ENCODE measurements at regions not wholly inside any gene's neighbourhood (a gene's known extent, or its start where the extent isn't known, plus 50 kb on each side); places are given as distances from the start of the nearest gene placed in this dataset.

GRCh38 chr6:163883984-163884383 is 469.5 kb downstream of the QKI start:
- TF ChIP-seq CEBPB (IDR thresholded peaks at IDR 0.05) = no peak

GRCh38 chr6:163878698-163879097 is 464.2 kb downstream of the QKI start:
- TF ChIP-seq RAD21 (IDR thresholded peaks at IDR 0.05; ENCODE audit: low read depth) (no peak), TCF12 (IDR thresholded peaks at IDR 0.05; ENCODE audit: low read depth) (no peak), NFIC (IDR thresholded peaks at IDR 0.05) (no peak), TAF1 (IDR thresholded peaks at IDR 0.05; ENCODE audit: low read depth) (no peak)

GRCh38 chr6:163877877-163878639 is 463.5 kb downstream of the QKI start:
- TF ChIP-seq CEBPB (IDR thresholded peaks at IDR 0.05) (no peak), CREB1 (IDR thresholded peaks at IDR 0.05; ENCODE audit: low read depth) (no peak), ZBTB7A (IDR thresholded peaks at IDR 0.05; ENCODE audit: low read depth) (no peak), USF1 (IDR thresholded peaks at IDR 0.05) (no peak), RAD21 (IDR thresholded peaks at IDR 0.05; ENCODE audit: low read depth) (no peak), FOXM1 (IDR thresholded peaks at IDR 0.05; ENCODE audit: borderline replicate concordance, low read depth) (no peak), TAF1 (IDR thresholded peaks at IDR 0.05; ENCODE audit: low read depth) (no peak), EP300 (IDR thresholded peaks at IDR 0.05; ENCODE audit: borderline replicate concordance) (no peak), TCF12 (IDR thresholded peaks at IDR 0.05; ENCODE audit: low read depth) (no peak), REST (IDR thresholded peaks at IDR 0.05; ENCODE audit: low read depth) (no peak), TEAD4 (IDR thresholded peaks at IDR 0.05) (no peak), YY1 (IDR thresholded peaks at IDR 0.05; ENCODE audit: low read depth) (no peak)

GRCh38 chr6:163876391-163876790 is 461.9 kb downstream of the QKI start:
- TF ChIP-seq NFIC (IDR thresholded peaks at IDR 0.05) = no peak
- TF ChIP-seq EP300 (IDR thresholded peaks at IDR 0.05; ENCODE audit: borderline replicate concordance) = no peak
- TF ChIP-seq YY1 (IDR thresholded peaks at IDR 0.05; ENCODE audit: low read depth) = no peak

GRCh38 chr6:163874784-163875183 is 460.3 kb downstream of the QKI start:
- TF ChIP-seq CEBPB (IDR thresholded peaks at IDR 0.05) = no peak
- TF ChIP-seq NFIC (IDR thresholded peaks at IDR 0.05) = no peak
- no peak for TF ChIP-seq FOXM1 (IDR thresholded peaks at IDR 0.05; ENCODE audit: borderline replicate concordance, low read depth)
- TF ChIP-seq YY1 (IDR thresholded peaks at IDR 0.05; ENCODE audit: low read depth) = no peak
- TF ChIP-seq CREB1 (IDR thresholded peaks at IDR 0.05; ENCODE audit: low read depth) = no peak
- TF ChIP-seq TCF12 (IDR thresholded peaks at IDR 0.05; ENCODE audit: low read depth) = no peak
- TF ChIP-seq REST (IDR thresholded peaks at IDR 0.05; ENCODE audit: low read depth) = no peak
- no peak for TF ChIP-seq EP300 (IDR thresholded peaks at IDR 0.05; ENCODE audit: borderline replicate concordance)
- no peak for TF ChIP-seq USF1 (IDR thresholded peaks at IDR 0.05)
- TF ChIP-seq RAD21 (IDR thresholded peaks at IDR 0.05; ENCODE audit: low read depth) = no peak
- no peak for TF ChIP-seq TEAD4 (IDR thresholded peaks at IDR 0.05)
- TF ChIP-seq TAF1 (IDR thresholded peaks at IDR 0.05; ENCODE audit: low read depth) = no peak
- no peak for TF ChIP-seq MAX (IDR thresholded peaks at IDR 0.05)
- TF ChIP-seq EGR1 (IDR thresholded peaks at IDR 0.05) = no peak
- TF ChIP-seq ZBTB7A (IDR thresholded peaks at IDR 0.05; ENCODE audit: low read depth) = no peak

GRCh38 chr6:163872335-163872734 is 457.8 kb downstream of the QKI start:
- TF ChIP-seq CEBPB (IDR thresholded peaks at IDR 0.05) = no peak
- no peak for TF ChIP-seq EP300 (IDR thresholded peaks at IDR 0.05; ENCODE audit: borderline replicate concordance)
- TF ChIP-seq TEAD4 (IDR thresholded peaks at IDR 0.05) = no peak
- no peak for TF ChIP-seq REST (IDR thresholded peaks at IDR 0.05; ENCODE audit: low read depth)
- TF ChIP-seq CREB1 (IDR thresholded peaks at IDR 0.05; ENCODE audit: low read depth) = no peak
- TF ChIP-seq RAD21 (IDR thresholded peaks at IDR 0.05; ENCODE audit: low read depth) = no peak
- TF ChIP-seq TAF1 (IDR thresholded peaks at IDR 0.05; ENCODE audit: low read depth) = no peak
- TF ChIP-seq EGR1 (IDR thresholded peaks at IDR 0.05) = no peak
- no peak for TF ChIP-seq FOXM1 (IDR thresholded peaks at IDR 0.05; ENCODE audit: borderline replicate concordance, low read depth)
- no peak for TF ChIP-seq ZBTB7A (IDR thresholded peaks at IDR 0.05; ENCODE audit: low read depth)
- no peak for TF ChIP-seq NFIC (IDR thresholded peaks at IDR 0.05)
- TF ChIP-seq TCF12 (IDR thresholded peaks at IDR 0.05; ENCODE audit: low read depth) = no peak
- TF ChIP-seq YY1 (IDR thresholded peaks at IDR 0.05; ENCODE audit: low read depth) = no peak
- no peak for TF ChIP-seq USF1 (IDR thresholded peaks at IDR 0.05)
- TF ChIP-seq MAX (IDR thresholded peaks at IDR 0.05) = no peak
